22Rv1 (cell line): ENCODE measurements at regions not wholly inside any gene's neighbourhood (a gene's known extent, or its start where the extent isn't known, plus 50 kb on each side); places are given as distances from the start of the nearest gene placed in this dataset.
"Not testable (repeated sequence)": the region's sequence is repeated elsewhere in the genome, so short reads cannot be mapped to it uniquely, and the experiment has no call there.

Experiments used
- CTCF ChIP-seq: fragments of 450-650 bp; IDR thresholded peaks from 2 replicates; pipeline ENCODE4 v1.5.1; 2017; ENCODE audit warnings: mild to moderate bottlenecking
- ZFX ChIP-seq: fragments of 450-650 bp; IDR thresholded peaks from 2 replicates; pipeline ENCODE4 v1.6.1; 2017; ENCODE audit warnings: antibody characterized with exemption, borderline replicate concordance

- not testable (repeated sequence) for TF ChIP-seq CTCF, ZFX
Measured at GRCh38 chr16:34062620-34063253, 603.3 kb downstream of the TP53TG3F start.
